GM18508 (cell line): ENCODE measurements at regions not wholly inside any gene's neighbourhood (a gene's known extent, or its start where the extent isn't known, plus 50 kb on each side); places are given as distances from the start of the nearest gene placed in this dataset.
"Not testable (repeated sequence)": the region's sequence is repeated elsewhere in the genome, so short reads cannot be mapped to it uniquely, and the experiment has no call there.

Experiments
- ATAC-seq: cut with Tn5 transposase; IDR thresholded peaks from one replicate; pipeline ENCODE4 v1.9.1; 2021; ENCODE audit warnings: moderate number of reproducible peaks; ENCODE audit not compliant: insufficient read depth, unreplicated experiment

GRCh38 chr6:16041327-16041726 is 87.6 kb upstream of the MYLIP start:
- ATAC-seq, result no peak

DNA sequence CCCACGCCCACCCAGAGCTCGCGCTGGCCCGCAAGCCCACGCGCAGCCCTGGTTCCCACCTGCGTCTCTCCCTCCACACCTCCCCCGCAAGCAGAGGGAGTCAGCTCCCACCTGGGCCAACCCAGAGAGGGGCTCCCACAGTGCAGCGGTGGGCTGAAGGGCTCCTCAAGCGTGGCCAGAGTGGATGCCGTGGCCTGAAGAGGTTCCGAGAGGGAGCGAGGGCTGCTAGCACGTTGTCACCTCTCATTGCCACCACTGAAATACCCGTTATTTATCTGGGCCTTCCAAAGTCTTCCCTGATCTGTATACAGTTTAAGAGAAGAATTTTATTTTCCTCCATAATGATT is 88.3 kb upstream of the MYLIP start:
- no peak for ATAC-seq

DNA sequence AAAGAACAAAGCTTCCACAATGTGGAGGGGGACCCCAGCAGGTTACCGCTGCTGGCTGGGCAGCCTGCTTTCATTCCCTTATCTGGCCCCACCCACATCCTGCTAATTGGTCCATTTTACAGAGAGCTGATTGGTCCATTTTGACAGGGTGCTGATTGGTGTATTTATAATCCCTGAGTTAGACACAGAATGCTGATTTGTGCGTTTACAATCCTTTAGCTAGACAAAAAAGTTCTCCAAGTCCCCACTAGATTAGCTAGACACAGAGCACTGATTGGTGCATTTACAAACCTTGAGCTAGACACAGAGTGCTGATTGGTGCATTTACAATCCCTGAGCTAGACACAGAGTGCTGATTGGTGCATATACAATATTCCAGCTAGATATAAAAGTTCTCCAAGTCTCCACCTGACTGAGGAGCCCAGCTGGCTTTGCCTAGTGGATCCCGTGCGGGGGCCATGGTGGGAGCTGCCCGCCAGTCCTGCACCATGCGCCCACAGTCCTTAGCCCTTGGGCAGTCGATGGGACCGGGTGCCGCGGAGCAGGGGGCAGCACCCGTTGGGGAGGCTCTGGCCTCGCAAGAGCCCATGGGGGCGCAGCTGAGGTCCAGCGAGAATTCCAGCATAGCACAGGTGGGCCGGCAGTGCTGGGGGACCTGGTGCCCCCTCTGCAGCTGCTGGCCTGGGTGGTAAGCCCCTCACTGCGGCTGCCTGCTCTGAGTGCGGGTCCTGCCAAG is 88.8 kb upstream of the MYLIP start:
- ATAC-seq, result not testable (repeated sequence)

DNA sequence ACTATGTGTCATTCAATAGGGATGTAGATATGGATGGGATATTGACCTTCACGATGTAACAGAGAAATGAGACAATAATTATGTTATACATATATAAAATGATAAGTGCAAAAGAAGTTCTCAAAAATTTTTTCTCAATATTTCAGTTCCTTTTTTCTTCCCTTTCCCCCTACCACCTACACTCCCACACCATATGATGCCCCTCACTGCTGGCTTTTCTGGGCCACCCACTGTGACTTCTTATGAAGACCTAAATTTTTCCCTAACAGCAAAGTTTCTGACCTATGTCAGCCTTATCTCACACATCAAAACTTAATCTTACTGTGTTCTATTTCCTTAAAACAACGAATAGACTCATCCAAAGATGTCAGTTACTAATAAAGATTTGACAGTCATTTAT is 89.9 kb upstream of the MYLIP start:
- ATAC-seq, result no peak

GRCh38 chr6:16035488-16036080 is 93.3 kb upstream of the MYLIP start:
- no peak for ATAC-seq

DNA sequence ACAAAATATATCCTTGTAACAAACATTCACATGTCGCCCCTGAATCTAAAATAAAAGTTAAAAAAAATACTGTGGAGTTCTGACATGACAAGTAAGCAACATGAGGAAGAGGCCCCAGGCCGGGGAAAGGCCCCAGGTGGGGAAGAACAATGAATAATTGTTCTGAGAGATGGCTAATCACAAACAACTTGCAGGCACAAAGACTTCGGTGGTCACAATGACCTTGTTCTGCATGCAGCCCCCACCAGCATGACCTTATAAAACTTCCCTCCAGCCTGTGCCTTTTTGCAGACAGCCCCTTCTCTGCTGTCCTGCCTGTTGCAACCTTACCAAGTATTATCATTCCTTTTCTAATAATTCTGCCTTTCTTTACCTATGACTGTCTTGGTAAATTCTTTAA is 95.7 kb upstream of the MYLIP start:
- ATAC-seq, result no peak

- ATAC-seq, result no peak
Observed at GRCh38 chr6:16031278-16031981, 97.5 kb upstream of the MYLIP start.

GRCh38 chr6:16028966-16029365 is 99.9 kb upstream of the MYLIP start:
- no peak for ATAC-seq

- no peak for ATAC-seq
Observed at GRCh38 chr6:16020259-16020658, 108.6 kb upstream of the MYLIP start.

DNA sequence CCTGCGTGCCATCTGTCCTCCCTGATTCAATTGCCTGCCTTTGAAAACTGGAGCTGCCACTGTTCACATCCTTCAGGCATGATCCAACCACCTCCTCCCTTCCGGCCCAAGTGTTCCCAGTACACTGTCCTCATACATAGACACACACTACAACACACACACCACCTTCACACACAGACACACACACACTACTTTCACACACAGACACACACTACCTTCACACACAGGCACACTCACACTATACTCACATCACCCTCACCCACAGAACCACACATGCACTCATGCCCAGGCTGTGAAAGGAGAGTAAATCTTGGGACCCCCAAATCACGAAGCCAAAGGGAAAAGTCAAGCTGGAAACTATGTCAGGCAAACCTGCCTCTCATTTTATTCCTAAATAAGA is 109.4 kb upstream of the MYLIP start:
- ATAC-seq, result no peak

GRCh38 chr6:16018626-16019025 is 110.3 kb upstream of the MYLIP start:
- no peak for ATAC-seq

DNA sequence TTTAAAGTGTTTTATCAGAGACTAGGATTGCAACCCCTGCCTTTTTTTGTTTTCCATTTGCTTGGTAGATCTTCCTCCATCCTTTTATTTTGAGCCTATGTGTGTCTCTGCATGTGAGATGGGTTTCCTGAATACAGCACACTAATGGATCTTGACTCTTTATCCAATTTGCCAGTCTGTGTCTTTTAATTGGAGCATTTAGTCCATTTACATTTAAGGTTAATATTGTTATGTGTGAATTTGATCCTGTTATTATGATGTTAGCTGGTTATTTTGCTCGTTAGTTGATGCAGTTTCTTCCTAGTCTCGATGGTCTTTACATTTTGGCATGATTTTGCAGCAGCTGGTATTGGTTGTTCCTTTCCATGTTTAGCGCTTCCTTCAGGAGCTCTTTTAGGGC is 114.6 kb upstream of the MYLIP start:
- ATAC-seq, result not testable (repeated sequence)

- no peak for ATAC-seq
Observed at GRCh38 chr6:16007146-16007545, 121.7 kb upstream of the MYLIP start.

DNA sequence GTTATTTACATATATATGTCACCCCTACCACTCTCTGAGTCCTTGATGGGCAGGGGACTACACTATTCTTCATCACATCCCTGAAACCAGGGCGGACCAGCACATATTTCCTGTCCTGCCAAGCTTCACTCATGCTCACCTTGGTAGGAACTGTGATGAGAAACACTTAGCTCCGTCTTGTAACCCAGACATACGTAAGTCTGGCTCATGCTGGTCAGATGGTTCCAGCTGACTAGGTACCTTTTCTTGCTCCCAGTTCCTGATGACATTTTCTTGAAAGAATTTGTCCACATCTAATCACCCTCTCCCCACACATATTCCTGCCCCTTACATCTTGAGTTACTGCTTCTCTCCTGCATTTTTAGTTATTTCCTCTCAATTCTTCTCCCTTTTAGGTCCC is 122.2 kb upstream of the MYLIP start:
- no peak for ATAC-seq

- no peak for ATAC-seq
Observed at GRCh38 chr6:16004934-16005679, 123.8 kb upstream of the MYLIP start.

- ATAC-seq, result no peak
Observed at GRCh38 chr6:16003197-16003491, 125.7 kb upstream of the MYLIP start.

GRCh38 chr6:16002332-16003196 is 126.3 kb upstream of the MYLIP start:
- no peak for ATAC-seq

GRCh38 chr6:16001158-16001557 is 127.7 kb upstream of the MYLIP start:
- no peak for ATAC-seq

DNA sequence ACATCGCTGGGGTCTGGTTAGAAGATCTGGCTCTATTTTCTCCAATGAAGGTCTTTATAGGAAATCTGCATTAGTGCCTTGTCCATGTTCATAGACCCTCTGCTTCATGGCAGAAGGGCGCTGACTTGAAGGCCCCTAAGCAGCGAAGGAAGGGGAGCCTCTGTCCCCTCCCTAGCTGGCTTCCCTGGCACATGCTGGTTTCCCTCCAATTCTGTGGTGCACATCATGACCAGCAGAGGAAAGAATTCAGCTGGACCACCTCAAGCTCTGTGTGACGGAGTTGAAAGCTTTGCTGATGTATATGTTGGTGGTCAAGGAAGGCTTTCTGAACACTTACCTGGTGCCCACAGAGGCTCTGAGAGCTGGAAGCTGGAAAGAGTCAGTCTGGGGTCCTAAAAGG is 129.7 kb upstream of the MYLIP start:
- no peak for ATAC-seq
